ENCODE measurements at regions not wholly inside any gene's neighbourhood (a gene's known extent, or its start where the extent isn't known, plus 50 kb on each side); places are given as distances from the start of the nearest gene placed in this dataset.
"Not testable (repeated sequence)": the region's sequence is repeated elsewhere in the genome, so short reads cannot be mapped to it uniquely, and the experiment has no call there.

DNA sequence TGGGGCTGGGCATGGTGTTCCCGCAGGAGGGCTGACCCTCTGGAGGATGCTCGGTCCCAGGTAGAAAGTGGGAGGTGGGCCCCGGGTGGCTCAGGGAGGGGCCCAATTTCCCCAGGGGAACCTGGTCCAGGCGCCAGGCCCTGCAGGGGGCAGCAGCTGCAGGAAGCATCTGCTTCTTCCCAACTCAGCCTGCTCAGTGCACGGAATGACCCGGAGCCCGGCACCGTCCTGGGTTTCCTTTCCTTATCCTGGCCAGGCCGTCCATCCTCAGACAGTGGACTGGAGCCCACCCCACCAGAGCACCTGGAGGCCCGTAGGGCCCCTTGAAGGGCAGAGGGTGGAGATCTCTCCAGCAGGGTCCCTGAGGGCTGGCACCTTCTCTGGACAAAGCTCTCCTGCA, 111.0 kb downstream of the TMEM121 start:
- TF ChIP-seq, protein P1, sequence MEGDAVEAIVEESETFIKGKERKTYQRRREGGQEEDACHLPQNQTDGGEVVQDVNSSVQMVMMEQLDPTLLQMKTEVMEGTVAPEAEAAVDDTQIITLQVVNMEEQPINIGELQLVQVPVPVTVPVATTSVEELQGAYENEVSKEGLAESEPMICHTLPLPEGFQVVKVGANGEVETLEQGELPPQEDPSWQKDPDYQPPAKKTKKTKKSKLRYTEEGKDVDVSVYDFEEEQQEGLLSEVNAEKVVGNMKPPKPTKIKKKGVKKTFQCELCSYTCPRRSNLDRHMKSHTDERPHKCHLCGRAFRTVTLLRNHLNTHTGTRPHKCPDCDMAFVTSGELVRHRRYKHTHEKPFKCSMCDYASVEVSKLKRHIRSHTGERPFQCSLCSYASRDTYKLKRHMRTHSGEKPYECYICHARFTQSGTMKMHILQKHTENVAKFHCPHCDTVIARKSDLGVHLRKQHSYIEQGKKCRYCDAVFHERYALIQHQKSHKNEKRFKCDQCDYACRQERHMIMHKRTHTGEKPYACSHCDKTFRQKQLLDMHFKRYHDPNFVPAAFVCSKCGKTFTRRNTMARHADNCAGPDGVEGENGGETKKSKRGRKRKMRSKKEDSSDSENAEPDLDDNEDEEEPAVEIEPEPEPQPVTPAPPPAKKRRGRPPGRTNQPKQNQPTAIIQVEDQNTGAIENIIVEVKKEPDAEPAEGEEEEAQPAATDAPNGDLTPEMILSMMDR (IDR thresholded peaks at IDR 0.05; ENCODE audit: low read depth, low read length): not testable (repeated sequence)
- not testable (repeated sequence) for TF ChIP-seq POLR2A (IDR thresholded peaks at IDR 0.05; ENCODE audit: extremely low read depth, insufficient read length); MYC (IDR thresholded peaks at IDR 0.05; ENCODE audit: low read depth, low read length)

Measured in NB4 (cell line).